ENCODE measurements at regions not wholly inside any gene's neighbourhood (a gene's known extent, or its start where the extent isn't known, plus 50 kb on each side); places are given as distances from the start of the nearest gene placed in this dataset.
"Not testable (repeated sequence)": the region's sequence is repeated elsewhere in the genome, so short reads cannot be mapped to it uniquely, and the experiment has no call there.

DNA sequence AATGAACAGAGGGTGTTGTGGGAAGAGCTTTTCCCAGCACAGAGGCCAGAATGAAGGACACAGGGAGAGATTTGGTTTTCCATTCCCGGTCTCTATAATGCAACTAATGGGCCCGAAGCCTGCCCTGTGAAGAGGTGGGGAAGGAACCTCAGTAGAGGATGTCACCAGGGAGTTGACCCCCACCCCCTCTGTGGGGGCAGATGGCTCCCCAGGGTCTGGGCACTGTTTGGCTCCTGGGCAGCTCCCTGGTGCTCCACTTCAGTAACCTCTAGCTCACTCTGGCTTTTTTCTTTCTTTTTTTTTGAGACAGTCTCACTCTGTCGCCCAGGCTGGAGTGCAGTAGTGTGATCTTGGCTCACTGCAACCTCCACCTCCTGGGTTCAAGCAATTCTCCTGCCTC, 109.1 kb upstream of the DLG1 start:
- no peaks in the 10 kb centered on the region for H3K4me1 ChIP-seq
- no peak overlapping the region for H3K27ac ChIP-seq
- H3K4me3 ChIP-seq = no peak overlapping the region
- no peaks in the 10 kb centered on the region for H3K36me3 ChIP-seq
- DNase-seq (no peak), ATAC-seq (no peak)
- 42% methylated on average over 3 of the region's 3 CpGs for WGBS (ENCODE audit: insufficient coverage, low coverage, low lambda C conversion rate, missing lambda C conversion rate)
- TF ChIP-seq POLR2A (IDR thresholded peaks at IDR 0.05) = no peak
- TF ChIP-seq, protein P1, sequence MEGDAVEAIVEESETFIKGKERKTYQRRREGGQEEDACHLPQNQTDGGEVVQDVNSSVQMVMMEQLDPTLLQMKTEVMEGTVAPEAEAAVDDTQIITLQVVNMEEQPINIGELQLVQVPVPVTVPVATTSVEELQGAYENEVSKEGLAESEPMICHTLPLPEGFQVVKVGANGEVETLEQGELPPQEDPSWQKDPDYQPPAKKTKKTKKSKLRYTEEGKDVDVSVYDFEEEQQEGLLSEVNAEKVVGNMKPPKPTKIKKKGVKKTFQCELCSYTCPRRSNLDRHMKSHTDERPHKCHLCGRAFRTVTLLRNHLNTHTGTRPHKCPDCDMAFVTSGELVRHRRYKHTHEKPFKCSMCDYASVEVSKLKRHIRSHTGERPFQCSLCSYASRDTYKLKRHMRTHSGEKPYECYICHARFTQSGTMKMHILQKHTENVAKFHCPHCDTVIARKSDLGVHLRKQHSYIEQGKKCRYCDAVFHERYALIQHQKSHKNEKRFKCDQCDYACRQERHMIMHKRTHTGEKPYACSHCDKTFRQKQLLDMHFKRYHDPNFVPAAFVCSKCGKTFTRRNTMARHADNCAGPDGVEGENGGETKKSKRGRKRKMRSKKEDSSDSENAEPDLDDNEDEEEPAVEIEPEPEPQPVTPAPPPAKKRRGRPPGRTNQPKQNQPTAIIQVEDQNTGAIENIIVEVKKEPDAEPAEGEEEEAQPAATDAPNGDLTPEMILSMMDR (IDR thresholded peaks at IDR 0.05) = no peak
- intact Hi-C loops (cut with DNase I) = no loop called here
- H3K27me3 ChIP-seq = no peaks in the 10 kb centered on the region
- no peaks in the 10 kb centered on the region for H3K9me3 ChIP-seq

DNA sequence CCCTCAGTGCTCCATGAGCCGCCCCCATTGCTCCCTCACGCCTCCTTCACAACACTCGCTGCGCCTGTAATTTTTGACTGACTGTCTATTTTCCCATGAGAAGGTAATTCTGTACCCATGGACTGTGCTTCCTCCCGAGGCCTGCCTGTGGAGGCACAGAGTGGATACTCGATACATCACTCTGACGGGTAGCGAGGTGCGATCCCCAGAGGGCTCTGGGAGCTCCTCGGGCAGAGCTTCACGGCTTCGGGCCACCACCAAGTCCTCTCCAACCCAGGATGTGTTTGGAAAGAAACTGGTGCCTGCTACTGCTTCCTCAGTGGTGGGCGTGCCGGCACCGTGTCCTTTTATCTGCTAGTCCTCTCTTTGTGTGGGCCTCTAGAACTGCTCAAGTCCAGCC, 108.6 kb upstream of the DLG1 start:
- Histone ChIP-seq H3K4me3 (no peak overlapping the region), H3K27me3 (no peaks in the 10 kb centered on the region), H3K4me1 (no peaks in the 10 kb centered on the region), H3K36me3 (no peaks in the 10 kb centered on the region), H3K27ac (no peak overlapping the region), H3K9me3 (no peaks in the 10 kb centered on the region)
- ATAC-seq (no peak), DNase-seq (no peak)
- 70% methylated on average over 9 of the region's 15 CpGs for WGBS (ENCODE audit: insufficient coverage, low coverage, low lambda C conversion rate, missing lambda C conversion rate)
- intact Hi-C loops (cut with DNase I) = no loop called here
- no peak for TF ChIP-seq POLR2A (IDR thresholded peaks at IDR 0.05)
- TF ChIP-seq, protein P1 (IDR thresholded peaks at IDR 0.05) = no peak

DNA sequence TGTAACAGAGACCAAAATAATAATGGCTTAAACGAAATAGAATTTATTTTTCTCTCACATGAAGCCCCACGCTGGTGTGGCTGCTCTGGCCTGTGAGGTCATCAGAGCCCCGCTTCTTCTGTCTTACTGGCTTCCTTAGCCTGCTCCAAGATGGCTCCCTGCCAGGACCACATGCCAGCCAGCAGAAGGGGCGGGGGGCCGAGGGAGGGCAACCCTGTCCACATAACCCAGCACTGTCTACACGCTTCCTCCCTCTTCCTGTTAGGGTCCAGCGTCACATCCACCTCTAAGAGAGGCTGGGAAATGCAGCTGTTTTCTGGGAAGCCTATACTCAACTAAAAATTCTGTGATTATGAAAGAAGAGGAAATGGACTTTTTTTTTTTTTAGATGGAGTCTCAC, 107.9 kb upstream of the DLG1 start:
- Histone ChIP-seq H3K36me3 (no peaks in the 10 kb centered on the region), H3K4me1 (no peaks in the 10 kb centered on the region), H3K4me3 (no peak overlapping the region), H3K27ac (no peak overlapping the region), H3K27me3 (no peaks in the 10 kb centered on the region), H3K9me3 (no peaks in the 10 kb centered on the region)
- 65% methylated on average over 2 of the region's 7 CpGs for WGBS (ENCODE audit: insufficient coverage, low coverage, low lambda C conversion rate, missing lambda C conversion rate)
- intact Hi-C loops (cut with DNase I) = no loop called here
- peak; percentile 19 to 59 (median 38) for ATAC-seq
- no peak for TF ChIP-seq POLR2A (IDR thresholded peaks at IDR 0.05)
- TF ChIP-seq, protein P1 (IDR thresholded peaks at IDR 0.05) = no peak
- DNase-seq = no peak

DNA sequence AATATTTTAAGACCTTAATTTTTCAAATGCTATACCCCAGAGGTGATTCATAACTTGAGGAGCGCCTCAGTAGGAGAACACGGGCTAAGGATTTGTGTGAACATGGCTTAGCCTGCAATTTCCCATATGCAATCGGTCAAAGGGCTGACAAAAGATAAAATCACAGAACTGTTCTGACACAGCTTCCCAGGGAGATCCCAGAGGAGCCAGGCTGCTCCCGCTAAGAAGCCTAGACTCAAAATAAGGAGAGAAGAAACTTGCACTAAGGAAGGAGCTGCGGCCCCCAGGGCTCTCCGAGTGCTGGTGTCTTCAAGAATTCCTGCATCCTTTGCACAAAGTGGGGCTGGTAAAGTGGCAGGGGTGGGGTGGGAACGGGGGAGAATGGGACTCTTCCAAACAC, 106.3 kb upstream of the DLG1 start:
- Histone ChIP-seq H3K4me3 (no peak overlapping the region), H3K9me3 (no peaks in the 10 kb centered on the region), H3K36me3 (no peaks in the 10 kb centered on the region), H3K27me3 (no peaks in the 10 kb centered on the region), H3K4me1 (no peaks in the 10 kb centered on the region), H3K27ac (no peak overlapping the region)
- intact Hi-C loops (cut with DNase I) = no loop called here
- ATAC-seq (no peak), DNase-seq (no peak)
- no peak for TF ChIP-seq POLR2A (IDR thresholded peaks at IDR 0.05)
- TF ChIP-seq, protein P1 (IDR thresholded peaks at IDR 0.05) = no peak
- 83% methylated on average over 7 of the region's 7 CpGs for WGBS (ENCODE audit: insufficient coverage, low coverage, low lambda C conversion rate, missing lambda C conversion rate)

DNA sequence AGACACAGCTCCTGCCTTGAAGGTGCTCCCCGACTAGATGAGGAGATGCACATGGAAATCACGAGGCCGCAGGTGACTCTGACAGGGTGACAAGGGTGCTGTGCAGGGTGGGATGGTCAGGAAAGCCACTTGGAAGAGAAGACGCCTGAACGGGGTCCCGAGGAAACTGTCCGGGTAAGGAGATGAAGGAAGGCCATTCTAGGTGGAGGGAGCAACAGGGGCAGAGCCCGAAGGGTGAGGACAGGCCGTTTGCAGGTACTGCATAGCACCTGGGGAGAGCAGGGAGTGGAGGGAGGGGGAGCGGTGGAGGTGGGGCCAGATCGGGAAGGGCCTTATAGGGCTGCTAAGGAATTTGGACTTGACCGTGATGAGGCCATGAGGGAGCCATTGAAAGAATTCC, 105.6 kb upstream of the DLG1 start:
- Histone ChIP-seq H3K4me1 (no peaks in the 10 kb centered on the region), H3K4me3 (no peak overlapping the region), H3K27ac (no peak overlapping the region), H3K36me3 (no peaks in the 10 kb centered on the region), H3K27me3 (no peaks in the 10 kb centered on the region), H3K9me3 (no peaks in the 10 kb centered on the region)
- intact Hi-C loops (cut with DNase I) = no loop called here
- ATAC-seq = no peak
- TF ChIP-seq, protein P1 (IDR thresholded peaks at IDR 0.05) = no peak
- TF ChIP-seq POLR2A (IDR thresholded peaks at IDR 0.05) = no peak
- DNase-seq = no peak
- 82% methylated on average over 8 of the region's 12 CpGs for WGBS (ENCODE audit: insufficient coverage, low coverage, low lambda C conversion rate, missing lambda C conversion rate)

DNA sequence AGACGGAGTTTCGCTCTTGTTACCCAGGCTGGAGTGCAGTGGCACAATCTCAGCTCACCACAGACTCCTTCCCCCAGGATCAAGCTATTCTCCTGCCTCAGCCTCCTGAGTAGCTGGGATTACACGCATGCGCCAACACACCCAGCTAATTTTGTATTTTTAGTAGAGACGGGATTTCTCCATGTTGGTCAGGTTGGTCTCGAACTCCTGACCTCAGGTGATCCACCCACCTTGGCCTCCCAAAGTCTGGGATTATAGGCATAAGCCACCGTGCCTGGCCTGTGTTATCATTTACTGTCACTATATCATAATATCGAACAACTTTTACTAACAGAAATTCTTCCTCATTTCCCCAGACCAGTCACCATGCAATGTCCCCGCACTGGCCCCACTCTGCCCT, 104.0 kb upstream of the DLG1 start:
- DNase-seq; ATAC-seq; H3K27me3 ChIP-seq; H3K4me1 ChIP-seq; H3K27ac ChIP-seq; intact Hi-C loops (cut with DNase I); H3K4me3 ChIP-seq; H3K9me3 ChIP-seq; H3K36me3 ChIP-seq: not testable (repeated sequence)
- 87% methylated on average over 8 of the region's 9 CpGs for WGBS (ENCODE audit: insufficient coverage, low coverage, low lambda C conversion rate, missing lambda C conversion rate)
